ENCODE measurements at regions not wholly inside any gene's neighbourhood (a gene's known extent, or its start where the extent isn't known, plus 50 kb on each side); places are given as distances from the start of the nearest gene placed in this dataset.
"Not testable (repeated sequence)": the region's sequence is repeated elsewhere in the genome, so short reads cannot be mapped to it uniquely, and the experiment has no call there.

- no peak for DNase-seq
Measured at GRCh38 chr7:28330384-28331070, 81.8 kb upstream of the CREB5 start.

GRCh38 chr7:28332046-28332445 lies 80.3 kb upstream of the CREB5 start:
- DNase-seq = no peak

GRCh38 chr7:28333548-28333947 lies 78.8 kb upstream of the CREB5 start:
- not testable (repeated sequence) for DNase-seq

GRCh38 chr7:28336806-28337205 lies 75.5 kb upstream of the CREB5 start:
- no peak for DNase-seq

GRCh38 chr7:28338041-28338440 lies 74.3 kb upstream of the CREB5 start:
- DNase-seq = no peak

GRCh38 chr7:28343462-28343861 lies 68.9 kb upstream of the CREB5 start:
- no peak for DNase-seq

GRCh38 chr7:28346256-28346655 lies 66.1 kb upstream of the CREB5 start:
- no peak for DNase-seq

GRCh38 chr7:28346676-28347363 lies 65.5 kb upstream of the CREB5 start:
- no peak for DNase-seq

GRCh38 chr7:28347475-28348318 lies 64.6 kb upstream of the CREB5 start:
- no peak for DNase-seq

- no peak for DNase-seq
Measured at GRCh38 chr7:28348636-28349035, 63.7 kb upstream of the CREB5 start.

GRCh38 chr7:28349637-28350036 lies 62.7 kb upstream of the CREB5 start:
- DNase-seq = no peak

- DNase-seq = no peak
Measured at GRCh38 chr7:28350662-28351061, 61.7 kb upstream of the CREB5 start.

- no peak for DNase-seq
Measured at GRCh38 chr7:28351450-28351849, 60.9 kb upstream of the CREB5 start.

GRCh38 chr7:28354601-28355402 lies 57.5 kb upstream of the CREB5 start:
- peak; percentile 24 for DNase-seq

- no peak for DNase-seq
Measured at GRCh38 chr7:28355635-28356319, 56.5 kb upstream of the CREB5 start.

GRCh38 chr7:28356619-28357018 lies 55.7 kb upstream of the CREB5 start:
- no peak for DNase-seq

GRCh38 chr7:28358423-28358868 lies 53.9 kb upstream of the CREB5 start:
- no peak for DNase-seq

- no peak for DNase-seq
Measured at GRCh38 chr7:28360739-28361138, 51.6 kb upstream of the CREB5 start.

- no peak for DNase-seq
Measured at GRCh38 chr7:28361551-28361950, 50.8 kb upstream of the CREB5 start.

- no peak for DNase-seq
Measured at GRCh38 chr7:28362182-28362581, 50.1 kb upstream of the CREB5 start.
